ENCODE measurements at regions not wholly inside any gene's neighbourhood (a gene's known extent, or its start where the extent isn't known, plus 50 kb on each side); places are given as distances from the start of the nearest gene placed in this dataset.

- TF ChIP-seq CTCF (IDR thresholded peaks at IDR 0.05) (no peak), EZH2 (IDR thresholded peaks at IDR 0.05) (no peak)
Measured at GRCh38 chr3:159209459-159209858, 407.6 kb downstream of the MFSD1 start.
